C4-2B (cell line): ENCODE measurements at regions not wholly inside any gene's neighbourhood (a gene's known extent, or its start where the extent isn't known, plus 50 kb on each side); places are given as distances from the start of the nearest gene placed in this dataset.

Experiments used
- CTCF ChIP-seq: fragments of 450-650 bp; conservative IDR thresholded peaks from 2 replicates; pipeline ENCODE4 v1.5.1; 2017; ENCODE audit warnings: mild to moderate bottlenecking
- ZFX ChIP-seq: fragments of 450-650 bp; IDR thresholded peaks from 2 replicates; pipeline ENCODE4 v1.6.1; 2017

GRCh38 chrX:140190441-140191108, 225.3 kb upstream of the CXorf66 start:
- TF ChIP-seq CTCF (no peak), ZFX (no peak)
